ENCODE measurements at regions not wholly inside any gene's neighbourhood (a gene's known extent, or its start where the extent isn't known, plus 50 kb on each side); places are given as distances from the start of the nearest gene placed in this dataset.

DNA sequence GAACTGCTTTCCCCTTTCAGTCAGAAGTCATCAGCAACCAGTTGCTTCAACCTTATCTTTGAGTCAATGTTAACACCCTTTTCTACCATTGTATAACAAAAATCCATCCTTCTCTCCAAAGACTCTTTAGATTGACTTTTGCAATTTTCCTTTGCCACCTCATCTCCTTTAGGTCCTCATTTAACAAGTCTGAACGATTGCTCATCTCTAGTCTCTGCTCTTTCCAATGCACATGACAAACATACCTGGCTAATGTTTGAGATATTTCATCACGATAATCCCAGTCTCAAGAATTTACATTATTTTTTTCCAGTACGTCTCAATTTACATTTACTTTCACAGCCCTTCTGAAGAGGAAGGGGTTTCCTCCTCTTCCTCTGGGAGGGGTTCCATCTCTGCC is 127.5 kb downstream of the KLF12 start:
- DNase-seq (no peak), ATAC-seq (no peak)
- TF ChIP-seq CTCF (IDR thresholded peaks at IDR 0.05), result no peak
- WGBS, 3 donors, result 77 to 87% (median 82%) methylated on average over 3 of the region's 3 CpGs
- no peaks in the 10 kb centered on the region for H3K27me3 ChIP-seq (ENCODE audit: insufficient read depth in 3 of 3, low read length in 2 of 3)
- H3K27ac ChIP-seq, result no peak overlapping the region
- no peaks in the 10 kb centered on the region for H3K36me3 ChIP-seq (ENCODE audit: insufficient read depth in 1 of 2, low read depth in 1 of 2)
- no peaks in the 10 kb centered on the region for H3K9me3 ChIP-seq
- intact Hi-C loops (cut with DNase I), result no loop called here
- no peak overlapping the region for H3K4me3 ChIP-seq
- peaks cover 23% of the 10 kb centered on the region for H3K4me1 ChIP-seq

GRCh38 chr13:74005320-74006157 is 128.7 kb downstream of the KLF12 start:
- Histone ChIP-seq H3K4me1 (peaks cover 23% of the 10 kb centered on the region), H3K27me3 (ENCODE audit: insufficient read depth in 3 of 3, low read length in 2 of 3) (no peaks in the 10 kb centered on the region), H3K9me3 (no peaks in the 10 kb centered on the region), H3K36me3 (ENCODE audit: insufficient read depth in 1 of 2, low read depth in 1 of 2) (no peaks in the 10 kb centered on the region), H3K4me3 (no peak overlapping the region), H3K27ac (no peak overlapping the region)
- DNase-seq, result no peak
- no peak for TF ChIP-seq CTCF (IDR thresholded peaks at IDR 0.05)
- intact Hi-C loops (cut with DNase I), result no loop called here
- peak in 1 of 4 donors; percentile 52 for ATAC-seq
- WGBS, 3 donors, result 51 to 74% (median 60%) methylated on average over 6 of the region's 6 CpGs

- Histone ChIP-seq H3K27me3 (ENCODE audit: insufficient read depth in 3 of 3, low read length in 2 of 3) (no peaks in the 10 kb centered on the region), H3K4me1 (peaks cover 23% of the 10 kb centered on the region), H3K36me3 (ENCODE audit: insufficient read depth in 1 of 2, low read depth in 1 of 2) (no peaks in the 10 kb centered on the region), H3K4me3 (no peak overlapping the region), H3K27ac (no peak overlapping the region), H3K9me3 (no peaks in the 10 kb centered on the region)
- no peak for DNase-seq
- peak in 1 of 4 donors; percentile 42 for ATAC-seq
- WGBS, 3 donors, result 32 to 43% (median 42%) methylated on average over 2 of the region's 2 CpGs
- no peak for TF ChIP-seq CTCF (IDR thresholded peaks at IDR 0.05)
- intact Hi-C loops (cut with DNase I), result no loop called here
These were observed 130.1 kb downstream of the KLF12 start for GRCh38 chr13:74004109-74004508.

- ATAC-seq (no peak), DNase-seq (no peak)
- 51 to 65% (median 64%) methylated on average over 1 of the region's 1 CpG for WGBS, 3 donors
- intact Hi-C loops (cut with DNase I), result no loop called here
- Histone ChIP-seq H3K4me1 (peaks cover 28% of the 10 kb centered on the region), H3K4me3 (no peak overlapping the region), H3K27me3 (ENCODE audit: insufficient read depth in 3 of 3, low read length in 2 of 3) (no peaks in the 10 kb centered on the region), H3K27ac (no peak overlapping the region), H3K36me3 (ENCODE audit: insufficient read depth in 1 of 2, low read depth in 1 of 2) (no peaks in the 10 kb centered on the region), H3K9me3 (no peaks in the 10 kb centered on the region)
- TF ChIP-seq CTCF (IDR thresholded peaks at IDR 0.05), result no peak
These were observed 130.8 kb downstream of the KLF12 start for GRCh38 chr13:74003374-74003773.

DNA sequence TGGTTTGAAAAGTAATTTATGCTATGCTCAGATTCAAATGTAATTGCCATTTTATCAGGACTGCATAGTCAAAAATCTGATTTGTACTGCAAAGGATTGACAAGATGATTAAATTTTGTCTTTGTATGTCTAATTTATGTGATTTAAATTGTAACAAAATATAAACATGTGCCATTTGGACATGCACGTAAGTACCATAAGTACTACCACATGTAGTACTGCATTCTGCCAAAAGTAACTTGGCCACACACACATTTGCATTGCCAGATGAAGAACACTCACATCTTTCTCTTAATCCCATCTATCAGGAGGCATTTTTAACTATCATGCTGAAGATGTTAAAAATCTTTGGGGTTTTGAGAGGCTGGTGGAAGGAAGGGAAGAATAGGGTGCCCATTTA is 133.3 kb downstream of the KLF12 start:
- TF ChIP-seq CTCF (IDR thresholded peaks at IDR 0.05), result no peak
- H3K9me3 ChIP-seq, result no peaks in the 10 kb centered on the region
- no peaks in the 10 kb centered on the region for H3K36me3 ChIP-seq (ENCODE audit: insufficient read depth in 1 of 2, low read depth in 1 of 2)
- intact Hi-C loops (cut with DNase I), result no loop called here
- no peaks in the 10 kb centered on the region for H3K27me3 ChIP-seq (ENCODE audit: insufficient read depth in 3 of 3, low read length in 2 of 3)
- 62 to 83% (median 66%) methylated on average over 1 of the region's 1 CpG for WGBS, 3 donors
- ATAC-seq, result no peak
- peaks cover 28% of the 10 kb centered on the region for H3K4me1 ChIP-seq
- H3K27ac ChIP-seq, result no peak overlapping the region
- no peak for DNase-seq
- H3K4me3 ChIP-seq, result no peak overlapping the region
